Upper lobe of right lung (tissue), 1 donor: ENCODE measurements at regions not wholly inside any gene's neighbourhood (a gene's known extent, or its start where the extent isn't known, plus 50 kb on each side); places are given as distances from the start of the nearest gene placed in this dataset.

Experiments
- ATAC-seq: fragments of 200-7000 bp; cut with Tn5 transposase; one replicate; pipeline ENCODE4 v1.9.1; 2020; ENCODE audit warnings: mild to moderate bottlenecking, moderate library complexity
- DNase-seq: peaks from one replicate; pipeline ENCODE4 v3.0.0-alpha.2; 2020
- H3K27ac ChIP-seq: fragments of 200-600 bp; one replicate; pipeline ENCODE4 v1.8.0; 2022
- H3K27me3 ChIP-seq: fragments of 200-600 bp; one replicate; pipeline ENCODE4 v1.8.0; 2022; ENCODE audit warnings: mild to moderate bottlenecking
- H3K36me3 ChIP-seq: fragments of 200-600 bp; one replicate; pipeline ENCODE4 v1.8.0; 2022
- H3K4me1 ChIP-seq: fragments of 200-600 bp; one replicate; pipeline ENCODE4 v1.8.0; 2022
- H3K4me3 ChIP-seq: fragments of 200-600 bp; one replicate; pipeline ENCODE4 v1.8.0; 2022; ENCODE audit warnings: mild to moderate bottlenecking
- H3K9me3 ChIP-seq: fragments of 200-600 bp; one replicate; pipeline ENCODE4 v1.8.0; 2022
- CTCF ChIP-seq: fragments of 200-600 bp; IDR thresholded peaks from one replicate; pipeline ENCODE4 v1.8.0; 2022; ENCODE audit warnings: antibody characterized with exemption
- intact Hi-C: fragments of 100-400 bp; cut with DNase I; formaldehyde crosslinking; loops from one replicate; pipeline ENCODE4 v1.11.0; 2022
- donor health status: DM: no; HTN: yes; CAD: no; lungs with severe emphysema.

- TF ChIP-seq CTCF: no peak
- DNase-seq: no peak
- no peaks in the 10 kb centered on the region for H3K4me1 ChIP-seq
- no peak overlapping the region for H3K4me3 ChIP-seq
- intact Hi-C loops: no loop called here
- H3K27ac ChIP-seq: no peak overlapping the region
- no peaks in the 10 kb centered on the region for H3K9me3 ChIP-seq
- ATAC-seq: no peak
- H3K36me3 ChIP-seq: no peaks in the 10 kb centered on the region
- no peaks in the 10 kb centered on the region for H3K27me3 ChIP-seq
These were observed 49.9 kb upstream of the USP9Y start for GRCh38 chrY:12651095-12651494.
